ENCODE measurements at regions not wholly inside any gene's neighbourhood (a gene's known extent, or its start where the extent isn't known, plus 50 kb on each side); places are given as distances from the start of the nearest gene placed in this dataset.
"Not testable (repeated sequence)": the region's sequence is repeated elsewhere in the genome, so short reads cannot be mapped to it uniquely, and the experiment has no call there.

DNA sequence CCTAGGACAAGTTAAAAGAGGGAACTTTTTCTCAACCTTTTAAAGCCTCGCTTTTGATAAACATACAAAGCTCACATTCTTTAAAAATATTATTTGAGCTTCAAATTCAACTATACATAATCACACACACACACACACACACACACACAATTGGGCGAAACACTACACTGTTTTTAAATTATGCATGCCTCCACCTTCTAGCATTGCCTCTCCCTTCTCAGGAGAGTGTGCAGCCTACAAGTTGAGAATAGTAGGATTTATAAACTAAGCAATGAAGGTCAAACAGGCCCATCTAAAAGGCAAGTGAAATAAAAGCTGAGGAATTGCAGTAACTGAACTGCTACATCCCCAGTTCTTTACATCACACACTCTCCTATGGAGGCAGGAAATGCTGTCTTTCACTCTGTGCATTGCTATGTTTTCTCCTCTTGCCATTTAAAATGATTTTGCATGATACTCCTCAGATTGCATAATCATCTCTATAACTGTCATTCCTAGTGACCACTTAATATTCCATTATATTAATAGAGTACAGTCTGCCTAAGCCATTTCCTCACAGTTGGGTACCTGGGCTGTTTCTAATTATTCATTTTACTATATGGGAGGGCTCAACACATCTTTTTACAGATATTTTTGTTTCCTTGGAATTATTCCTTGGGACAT, 92.5 kb upstream of the KCNE2 start:
- no peak for DNase-seq (ENCODE audit: low spot score)

DNA sequence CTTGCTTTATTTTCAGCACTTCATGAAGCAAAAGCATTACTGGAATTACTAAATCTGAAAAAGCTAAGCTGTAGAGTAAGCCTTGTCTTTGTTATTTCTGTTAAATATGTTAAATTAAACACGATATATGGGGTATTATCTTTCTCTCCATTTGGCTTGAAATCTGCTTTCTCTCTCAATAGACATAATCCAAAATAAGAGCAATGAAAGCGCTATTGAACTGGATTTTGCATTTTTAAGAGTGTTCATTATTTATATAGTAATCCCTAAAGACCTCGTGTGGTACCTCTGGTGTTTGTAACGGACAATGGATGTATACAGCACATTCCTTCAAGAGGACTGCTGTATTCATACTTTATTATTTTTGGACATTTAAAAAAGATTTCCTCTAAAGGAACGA, 91.5 kb upstream of the KCNE2 start:
- DNase-seq (ENCODE audit: low spot score): no peak

DNA sequence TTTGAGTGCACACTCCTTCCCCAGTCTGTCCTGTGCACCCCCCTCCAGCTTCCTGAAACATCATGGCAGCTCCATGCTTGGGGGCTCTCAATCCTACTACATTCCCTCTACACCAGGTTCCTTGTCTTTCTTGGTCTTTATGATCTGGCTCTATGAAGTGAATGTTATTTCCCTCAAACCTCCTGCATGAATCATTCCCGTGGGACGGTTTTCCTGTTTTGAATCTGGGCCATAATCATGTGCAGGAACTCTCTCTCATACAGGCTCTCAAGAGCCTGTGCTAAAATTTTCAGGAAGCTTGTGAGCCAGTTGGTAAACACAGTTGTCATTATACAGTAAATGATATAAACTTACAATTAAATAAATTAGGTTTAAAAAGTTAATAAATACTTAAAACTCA, 89.8 kb upstream of the KCNE2 start:
- DNase-seq (ENCODE audit: low spot score): peak; percentile 15

DNA sequence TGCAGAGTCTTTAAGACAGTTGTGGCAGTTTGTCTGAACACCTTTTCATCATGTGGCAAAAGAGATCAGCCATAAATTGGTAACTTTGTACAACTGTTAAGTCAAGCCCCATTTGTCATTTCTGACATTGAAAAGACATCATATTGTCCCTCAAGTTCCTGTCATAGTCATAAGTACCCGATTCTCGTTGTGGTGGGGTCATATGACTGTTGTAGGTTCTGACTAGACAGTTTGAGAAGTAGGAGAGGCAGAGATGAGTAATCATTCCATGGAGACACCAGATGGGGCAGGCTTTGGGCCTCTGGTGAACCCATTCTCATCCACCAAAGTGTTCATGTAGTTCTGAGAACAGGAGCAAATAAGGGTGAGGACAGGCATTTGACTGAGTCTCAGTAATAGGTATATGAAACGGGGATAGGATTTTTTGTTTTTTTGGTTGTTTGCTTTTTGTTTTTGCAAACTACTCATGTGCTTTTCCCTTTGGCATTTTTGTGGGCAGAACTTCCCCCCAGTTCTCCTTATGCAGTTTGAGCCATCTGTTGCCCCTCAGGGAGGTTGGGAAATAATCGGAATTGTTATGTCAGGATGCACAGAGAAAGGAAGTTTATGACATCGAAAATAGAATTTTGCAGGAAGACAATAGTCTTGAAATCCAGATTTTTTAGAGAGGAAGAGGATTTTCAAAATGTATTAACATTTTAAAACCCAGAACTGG, 86.9 kb upstream of the KCNE2 start:
- no peak for DNase-seq (ENCODE audit: low spot score)

DNA sequence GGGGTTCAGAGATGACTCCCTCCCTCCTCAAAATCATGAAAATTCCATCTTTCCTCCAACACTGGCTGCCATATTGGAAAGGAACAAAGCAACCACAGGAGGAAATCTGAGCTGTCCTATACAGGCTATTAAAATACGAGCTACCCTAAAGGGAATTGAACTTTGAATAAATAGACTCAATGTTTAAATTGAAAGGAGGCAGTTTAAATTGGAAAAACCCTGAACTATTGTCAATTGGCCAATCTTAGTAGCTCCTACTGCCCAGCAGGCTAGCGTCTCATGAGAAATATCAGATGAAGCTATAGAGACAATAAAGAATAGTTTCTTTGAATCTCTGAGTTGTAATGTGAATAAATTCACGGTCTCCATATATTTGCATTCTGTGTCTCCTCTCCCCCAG, 85.4 kb upstream of the KCNE2 start:
- no peak for DNase-seq (ENCODE audit: low spot score)

DNA sequence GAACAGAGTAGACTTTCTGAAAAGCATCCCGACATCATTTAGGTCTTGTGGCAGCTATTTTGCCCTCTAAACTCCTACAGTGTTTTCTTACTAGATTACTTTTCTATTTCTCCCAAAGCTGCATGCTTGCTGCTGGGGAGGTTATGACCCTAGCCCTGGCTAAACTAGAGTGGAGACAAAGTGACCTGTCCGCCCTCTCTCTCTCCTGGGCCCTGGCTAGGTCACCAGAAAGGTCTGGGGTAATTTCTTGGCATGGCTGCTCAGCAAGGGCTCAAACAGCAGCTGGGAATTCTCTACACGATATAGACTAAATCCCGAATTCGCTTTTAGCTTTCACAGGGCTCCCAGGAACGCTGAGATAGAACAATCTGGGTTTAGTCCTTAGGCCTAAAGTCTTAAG, 84.5 kb upstream of the KCNE2 start:
- peak; percentile 79 for DNase-seq (ENCODE audit: low spot score)

DNA sequence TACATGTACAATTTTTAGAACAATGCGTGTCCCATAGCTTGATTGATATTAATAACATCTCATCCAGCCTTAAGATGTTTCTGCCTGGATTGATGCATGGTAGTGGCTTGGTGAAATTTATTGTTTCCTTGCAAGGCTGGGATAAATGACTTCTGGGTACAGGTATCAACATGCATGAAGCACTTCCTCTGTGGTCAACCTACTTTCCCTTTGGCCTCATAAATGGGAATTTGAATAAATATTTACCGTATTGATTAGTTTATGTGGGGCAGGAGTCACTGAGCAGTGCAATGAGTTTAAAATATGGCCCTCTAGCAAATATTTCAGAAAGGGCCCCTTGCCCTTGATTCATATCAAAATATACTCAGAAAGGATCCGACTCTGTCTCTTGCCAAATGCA, 83.9 kb upstream of the KCNE2 start:
- DNase-seq (ENCODE audit: low spot score): no peak

DNA sequence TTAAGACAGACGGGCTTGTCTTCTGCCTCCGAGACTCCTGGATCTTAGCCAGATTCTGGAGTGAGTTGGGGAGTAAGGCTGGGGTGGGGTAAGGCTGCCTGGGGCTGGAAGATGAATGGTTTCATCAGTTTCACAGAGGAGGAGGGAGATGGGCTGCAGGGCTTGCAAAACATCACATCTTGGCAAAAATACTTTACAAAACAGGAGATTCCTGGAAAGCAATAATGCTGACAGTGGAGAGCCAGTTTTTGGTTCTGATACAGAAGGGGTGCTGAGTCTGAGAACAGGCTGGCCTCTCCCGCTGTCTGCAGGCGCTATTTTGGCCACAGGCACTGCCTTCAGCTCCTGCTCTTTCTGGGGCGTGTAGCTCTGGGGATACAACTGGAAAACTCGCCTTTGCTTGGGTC, 83.4 kb upstream of the KCNE2 start:
- peak; percentile 95 for DNase-seq (ENCODE audit: low spot score)

DNA sequence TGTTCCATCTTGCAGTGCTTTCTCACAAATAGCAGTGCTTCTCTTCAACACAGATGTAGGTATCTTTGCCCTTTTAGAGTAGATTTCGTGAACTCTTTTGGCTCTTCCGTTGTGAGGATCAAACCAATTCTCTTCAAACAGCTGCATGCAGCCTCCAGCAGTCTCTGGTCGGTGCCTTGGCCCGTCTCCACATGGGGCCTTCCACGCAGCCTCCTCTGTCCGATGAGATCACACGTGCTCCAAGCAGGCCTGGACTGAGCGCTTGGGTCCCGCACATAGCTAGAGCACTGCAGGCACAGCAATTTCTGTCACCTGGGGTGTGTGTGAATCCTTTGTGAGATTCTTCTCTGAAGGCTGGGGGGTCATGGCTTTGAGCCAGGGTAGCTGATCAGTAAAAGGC, 82.8 kb upstream of the KCNE2 start:
- DNase-seq (ENCODE audit: low spot score): peak; percentile 68

DNA sequence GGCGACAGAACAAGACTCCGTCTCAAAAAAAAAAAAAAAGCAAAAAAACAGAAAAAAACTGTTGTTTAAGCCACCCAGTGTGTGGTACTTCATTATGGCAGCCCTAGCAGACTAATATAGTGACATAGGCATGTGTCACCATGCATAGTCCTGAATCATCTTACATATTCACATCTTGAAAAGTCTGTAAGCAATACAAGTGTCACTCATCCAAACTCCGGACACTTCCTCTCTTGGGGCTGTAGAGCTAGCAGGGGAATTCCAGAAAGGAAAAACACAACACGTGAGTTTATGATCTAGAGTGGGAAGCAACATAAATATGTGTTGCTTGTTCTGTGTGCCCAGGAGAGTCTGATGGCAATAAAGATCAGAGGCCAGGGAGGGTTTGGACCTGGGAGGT, 81.6 kb upstream of the KCNE2 start:
- no peak for DNase-seq (ENCODE audit: low spot score)

DNA sequence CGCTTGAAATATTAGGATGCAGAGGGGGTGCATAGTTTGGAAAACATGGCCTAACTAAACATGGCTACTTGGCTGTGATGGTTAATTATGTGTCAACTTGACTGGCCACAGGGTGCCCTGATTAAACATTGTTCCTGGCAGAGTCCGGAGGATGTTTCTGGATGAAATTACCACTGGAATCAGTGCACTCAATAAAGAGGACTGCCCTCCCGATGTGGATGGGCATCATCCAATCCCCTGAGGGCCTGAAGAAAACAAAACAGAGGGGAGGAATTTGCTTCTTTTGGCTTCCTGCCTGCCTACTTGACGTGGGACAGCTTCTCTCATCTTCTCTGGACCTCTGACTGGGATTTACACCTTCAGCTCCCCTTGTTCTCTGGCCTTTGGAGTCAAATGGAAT, 79.1 kb upstream of the KCNE2 start:
- peak; percentile 14 for DNase-seq (ENCODE audit: low spot score)

DNA sequence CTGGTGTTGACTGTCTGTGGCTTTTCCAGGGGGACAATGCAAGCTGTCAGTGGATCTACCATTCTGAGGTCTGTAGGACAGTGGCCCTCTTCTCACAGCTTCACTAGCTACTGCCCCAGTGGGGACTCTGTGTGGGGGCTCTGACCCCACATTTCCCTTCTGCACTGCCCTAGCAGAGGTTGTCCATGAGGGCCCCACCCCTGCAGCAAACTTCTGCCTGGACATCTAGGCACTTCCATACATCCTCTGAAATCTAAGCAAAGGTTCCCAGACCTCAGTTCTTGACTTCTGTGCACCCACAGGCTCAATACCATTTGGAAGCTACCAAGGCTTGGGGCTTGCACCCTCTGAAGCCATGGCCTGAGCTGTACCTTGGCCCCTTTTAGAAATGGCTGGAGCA, 75.8 kb upstream of the KCNE2 start:
- not testable (repeated sequence) for DNase-seq (ENCODE audit: low spot score)

DNA sequence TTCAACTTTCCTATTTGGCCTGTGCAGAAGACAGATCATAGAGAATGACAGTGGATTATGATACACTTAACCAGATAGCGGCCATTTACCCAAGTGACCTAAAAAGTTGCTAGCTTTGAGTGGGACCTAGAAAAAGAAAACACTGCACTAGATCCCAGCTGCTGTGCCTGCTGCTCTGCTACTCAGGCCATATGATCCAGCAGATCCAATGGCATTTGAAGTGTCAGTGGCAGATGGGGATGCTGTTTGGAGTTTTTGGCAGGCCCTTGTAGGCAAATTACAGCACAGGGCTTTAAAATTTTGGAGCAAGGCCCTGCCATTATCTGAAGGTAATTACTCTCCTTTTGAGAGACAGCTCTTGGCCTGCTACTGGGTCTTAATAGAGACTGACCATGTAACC, 74.0 kb upstream of the KCNE2 start:
- DNase-seq (ENCODE audit: low spot score): no peak

DNA sequence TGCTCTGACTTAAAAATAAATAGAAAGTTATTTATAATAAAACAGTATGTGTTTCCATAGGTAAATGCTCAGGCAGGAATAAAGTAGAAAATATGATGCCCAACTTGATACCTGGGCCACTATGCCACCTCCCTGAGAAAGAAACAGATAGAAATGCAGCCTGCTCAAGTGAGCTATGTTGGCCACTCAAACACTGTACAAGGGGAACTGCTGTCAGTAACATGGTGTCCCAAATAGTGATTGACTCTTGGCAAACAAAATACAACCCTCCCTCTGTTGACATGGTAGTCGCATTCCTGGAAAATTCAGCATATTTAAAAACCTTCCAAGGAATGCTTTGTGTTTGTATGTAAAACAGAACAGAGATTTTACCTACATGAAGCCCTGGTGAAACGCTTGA, 66.9 kb upstream of the KCNE2 start:
- no peak for DNase-seq (ENCODE audit: low spot score)

DNA sequence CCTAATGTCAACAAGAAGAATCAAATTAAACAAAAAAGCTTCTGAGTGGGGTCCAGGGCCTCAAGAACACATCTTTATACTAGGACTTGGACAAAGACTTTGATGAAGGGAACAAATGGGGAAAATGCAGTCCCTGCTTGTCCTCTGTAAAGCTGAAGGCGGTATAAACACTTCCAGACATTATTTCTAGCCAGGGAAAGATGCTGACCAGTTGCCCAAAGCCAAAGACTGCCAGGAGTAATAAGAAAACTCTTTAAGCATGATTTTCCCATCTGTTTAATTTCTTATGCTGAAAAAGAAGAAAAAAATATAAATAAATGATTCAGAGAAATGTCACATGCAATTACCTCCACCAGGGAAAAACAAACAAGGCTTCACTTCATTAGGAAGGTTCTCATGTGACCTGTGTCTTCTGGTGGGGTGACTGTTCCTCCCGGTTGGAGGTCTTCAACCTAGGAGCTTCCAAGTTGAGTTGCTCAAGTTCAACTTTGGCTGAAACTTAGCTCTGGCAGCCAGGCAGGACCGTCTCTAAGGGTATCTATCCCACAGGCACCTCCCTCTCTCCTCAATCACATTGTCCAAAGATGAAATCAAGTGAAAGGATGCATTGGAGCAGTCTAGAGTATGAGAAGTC, 65.2 kb upstream of the KCNE2 start:
- no peak for DNase-seq (ENCODE audit: low spot score)

DNA sequence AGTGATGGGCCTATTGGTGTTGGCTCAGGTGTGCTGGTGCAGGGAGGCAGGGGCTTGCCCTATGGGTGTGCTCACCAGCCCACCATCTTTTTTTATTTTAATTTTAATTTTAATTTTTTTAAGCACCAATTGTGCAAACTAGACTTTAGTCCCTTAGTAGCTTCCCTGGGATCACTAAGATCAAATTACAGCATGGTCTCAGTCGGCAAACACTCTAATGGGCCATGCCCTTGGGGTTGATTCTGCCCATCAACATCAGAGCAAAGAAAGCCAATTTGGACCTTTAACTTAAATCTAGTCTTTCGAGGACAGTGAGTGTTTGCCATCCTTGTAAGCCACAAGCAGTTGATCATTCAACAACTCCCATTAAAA, 64.7 kb upstream of the KCNE2 start:
- no peak for DNase-seq (ENCODE audit: low spot score)

DNA sequence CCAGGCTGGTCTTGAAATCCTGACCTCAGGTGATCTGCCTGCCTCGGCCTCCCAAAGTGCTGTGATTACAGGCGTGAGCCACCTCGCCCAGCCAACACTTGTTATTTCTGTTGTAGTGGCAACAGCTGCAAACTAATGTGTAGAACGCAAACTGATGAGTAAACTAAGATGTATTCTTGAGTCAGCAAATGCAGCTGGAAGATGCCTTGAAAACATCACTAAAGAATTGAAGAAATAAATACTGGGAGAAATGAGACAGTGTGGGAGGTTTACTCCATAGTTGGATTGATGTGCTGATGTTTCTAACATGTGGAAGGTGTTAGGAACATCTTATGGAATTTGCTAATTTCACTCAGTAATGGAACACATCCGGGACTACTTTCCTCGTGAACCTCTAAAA, 61.3 kb upstream of the KCNE2 start:
- DNase-seq (ENCODE audit: low spot score): no peak

DNA sequence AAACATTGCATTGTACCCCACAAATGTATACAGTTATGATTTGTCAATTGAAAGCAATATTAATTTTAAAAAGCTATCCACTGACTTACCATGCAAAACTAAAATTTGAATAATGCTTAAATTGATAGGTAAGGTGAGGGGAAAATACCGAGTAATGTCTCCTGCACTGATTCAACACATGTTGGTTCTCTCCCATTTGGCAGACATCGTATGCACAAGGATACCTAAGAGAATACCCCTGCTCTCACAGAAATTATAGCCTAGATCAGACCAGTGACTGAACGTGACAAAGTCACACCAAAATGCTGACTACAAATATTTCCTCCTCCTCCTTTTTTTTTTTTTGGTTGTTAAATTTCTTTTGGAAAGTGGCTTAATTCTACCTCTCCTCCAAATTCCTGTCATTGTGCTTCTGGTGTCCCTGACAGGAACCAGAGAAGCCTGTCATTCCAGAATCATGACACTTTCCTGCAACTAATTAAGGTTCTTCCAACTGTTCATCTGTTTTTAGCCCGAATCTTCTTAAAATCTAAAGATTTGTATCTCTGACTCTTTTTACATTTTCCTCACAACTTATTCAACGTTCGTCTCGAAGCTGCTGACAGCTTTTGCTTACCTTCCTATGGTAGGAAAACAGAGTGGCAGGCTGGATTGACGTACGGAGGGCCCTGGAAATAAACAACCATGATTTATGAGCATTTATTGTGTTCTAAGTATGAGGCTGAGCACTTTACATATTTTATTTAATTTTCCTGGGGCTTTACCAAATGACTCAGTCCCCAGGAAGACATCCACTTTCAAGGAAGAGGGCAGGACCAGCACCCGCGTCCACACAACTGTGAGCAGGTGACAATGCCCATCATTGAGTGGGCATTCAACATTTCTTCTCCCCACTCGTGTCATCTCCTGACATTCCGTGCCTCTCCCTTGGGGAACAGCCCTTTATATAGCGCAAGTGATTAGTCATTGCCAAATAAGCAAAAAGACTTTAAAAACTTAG, 57.9 kb upstream of the KCNE2 start:
- peak; percentile 55 for DNase-seq (ENCODE audit: low spot score)

DNA sequence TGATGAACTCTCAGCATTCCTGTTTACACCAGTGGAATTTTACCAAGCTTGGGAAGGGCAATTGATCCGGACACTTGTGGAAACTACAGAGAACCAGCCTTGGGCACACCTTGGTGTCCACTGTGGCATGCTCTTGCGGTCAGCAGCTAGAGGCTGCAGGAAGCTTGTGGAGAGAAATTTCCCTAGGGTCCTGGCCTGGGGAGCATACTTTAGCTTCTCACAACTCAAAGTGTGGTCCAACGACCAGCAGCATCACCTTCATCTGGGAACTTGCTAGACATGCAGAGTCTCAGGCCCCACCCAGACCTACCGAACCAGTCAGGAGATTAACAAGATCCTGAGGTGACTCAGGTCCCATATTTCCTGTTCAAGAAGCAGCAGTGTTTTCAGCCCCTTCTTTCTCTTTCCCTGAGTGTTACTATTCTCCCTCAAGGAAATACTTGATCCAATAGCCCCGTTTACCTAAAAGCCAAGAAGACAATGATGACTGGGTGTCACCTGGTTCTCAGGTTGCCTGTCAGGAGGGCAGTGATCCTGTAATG, 55.7 kb upstream of the KCNE2 start:
- DNase-seq (ENCODE audit: low spot score): no peak

DNA sequence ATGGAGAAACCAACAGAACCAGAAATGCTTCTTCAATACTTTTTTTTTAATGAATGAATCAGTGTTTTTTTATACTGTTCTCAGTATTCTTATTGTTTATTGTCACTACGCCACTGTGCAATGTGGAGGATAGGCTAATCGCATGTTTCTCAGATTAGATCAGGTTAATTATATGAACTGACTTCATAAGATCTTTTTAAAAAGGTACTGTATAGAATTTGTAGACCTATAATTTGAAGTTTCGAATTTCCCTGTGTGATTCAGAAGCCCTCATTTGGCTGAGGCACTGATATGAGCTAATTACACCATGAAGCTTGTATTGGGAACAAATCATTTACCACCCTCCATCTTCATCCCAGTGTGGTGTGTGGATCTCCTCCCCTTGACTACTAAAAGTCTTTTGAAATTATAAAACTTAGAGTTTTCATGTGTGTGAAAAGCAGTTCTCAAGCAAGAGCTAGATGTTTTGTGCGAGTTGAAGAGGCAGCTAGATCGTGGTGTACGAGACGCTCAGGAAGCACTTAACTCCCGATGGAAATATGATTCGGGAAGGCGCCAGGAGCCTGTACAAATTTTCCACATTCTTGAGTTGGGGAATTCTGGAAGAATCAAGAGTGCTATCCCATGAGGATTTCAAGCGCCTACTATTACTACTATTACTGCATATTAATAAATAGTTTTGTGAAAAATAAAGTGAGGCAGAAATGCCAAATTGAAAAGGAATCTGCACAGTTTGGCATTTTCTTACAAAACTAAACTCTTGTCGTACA, 52.1 kb upstream of the KCNE2 start:
- no peak for DNase-seq (ENCODE audit: low spot score)

DNA sequence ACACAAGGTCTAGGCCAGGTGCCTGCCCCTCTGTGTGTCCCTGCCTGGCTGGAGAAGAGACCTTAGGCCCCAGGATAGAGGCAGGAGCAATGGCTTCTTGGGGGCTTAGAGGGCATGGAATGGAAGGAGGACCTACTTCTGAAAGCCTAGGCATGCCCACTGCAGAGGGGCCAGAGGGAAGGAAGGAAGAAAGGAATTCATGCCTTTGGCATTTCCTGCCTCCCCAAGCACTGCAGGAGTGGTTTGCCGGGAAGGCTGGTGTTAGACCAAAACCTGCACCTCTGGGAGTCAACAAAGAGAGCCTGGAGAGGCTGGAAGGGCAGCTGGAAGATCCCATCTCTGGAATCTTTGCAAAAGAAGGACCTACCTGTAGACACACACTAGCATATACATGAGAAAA, 50.7 kb upstream of the KCNE2 start:
- no peak for DNase-seq (ENCODE audit: low spot score)
